GM23338 (cell line): ENCODE measurements at regions not wholly inside any gene's neighbourhood (a gene's known extent, or its start where the extent isn't known, plus 50 kb on each side); places are given as distances from the start of the nearest gene placed in this dataset.

ENCODE experiments used
- ATAC-seq: fragments of 200-7000 bp; cut with Tn5 transposase; 3 replicates; pipeline ENCODE4 v1.9.1; 2020
- DNase-seq: peaks from one replicate; pipeline ENCODE4 v3.0.0-alpha.2; 2015; ENCODE audit warnings: low spot score
- H2AFZ ChIP-seq: fragments of 200-600 bp; sonication (generic); 2 replicates; pipeline ENCODE4 v1.8.0; 2016; ENCODE audit warnings: antibody characterized with exemption, mild to moderate bottlenecking, moderate library complexity
- H3F3A ChIP-seq: fragments of 200-600 bp; sonication (generic); replicated peaks from 2 replicates; pipeline ENCODE4 v1.8.0; 2017; ENCODE audit warnings: antibody characterized with exemption, mixed run types, low read depth
- H3K27ac ChIP-seq: fragments of 200-600 bp; sonication (generic); 2 replicates; pipeline ENCODE4 v1.6.1; 2016; ENCODE audit warnings: low read depth
- H3K27me3 ChIP-seq: fragments of 200-600 bp; sonication (generic); 2 replicates; pipeline ENCODE4 v1.8.0; 2016; ENCODE audit warnings: mild to moderate bottlenecking, mixed run types, moderate library complexity; ENCODE audit not compliant: insufficient read depth
- H3K36me3 ChIP-seq: fragments of 200-600 bp; sonication (generic); 2 replicates; pipeline ENCODE4 v1.8.0; 2016; ENCODE audit warnings: mild to moderate bottlenecking; ENCODE audit not compliant: insufficient read depth
- H3K4me1 ChIP-seq: fragments of 200-600 bp; sonication (generic); 2 replicates; pipeline ENCODE4 v1.8.0; 2016; ENCODE audit warnings: mild to moderate bottlenecking, moderate library complexity; ENCODE audit not compliant: insufficient read depth
- H3K4me2 ChIP-seq: fragments of 200-600 bp; sonication (generic); 2 replicates; pipeline ENCODE4 v1.7.1; 2017; ENCODE audit warnings: mixed run types
- H3K4me3 ChIP-seq: fragments of 200-600 bp; sonication (generic); 2 replicates; pipeline ENCODE4 v1.6.1; 2016; ENCODE audit warnings: mixed run types
- H3K79me2 ChIP-seq: fragments of 200-600 bp; sonication (generic); replicated peaks from 2 replicates; pipeline ENCODE4 v1.8.0; 2017; ENCODE audit warnings: mild to moderate bottlenecking; ENCODE audit not compliant: insufficient read depth
- H3K9me2 ChIP-seq: fragments of 200-600 bp; sonication (generic); 2 replicates; pipeline ENCODE4 v1.8.0; 2017; ENCODE audit not compliant: insufficient read depth
- H4K20me1 ChIP-seq: fragments of 200-600 bp; sonication (generic); replicated peaks from 2 replicates; pipeline ENCODE4 v1.8.0; 2017; ENCODE audit warnings: mild to moderate bottlenecking; ENCODE audit not compliant: insufficient read depth
- H3K27ac Mint-ChIP-seq: 2 replicates; pipeline ENCODE4 v1.8.0; 2020; ENCODE audit warnings: inconsistent platforms, mild to moderate bottlenecking, moderate library complexity, mixed read lengths
- H3K27me3 Mint-ChIP-seq: 3 replicates; pipeline ENCODE4 v1.8.0; 2022; ENCODE audit warnings: low read depth, mild to moderate bottlenecking, moderate library complexity, mixed read lengths, inconsistent platforms; ENCODE audit not compliant: insufficient read depth, poor library complexity
- H3K36me3 Mint-ChIP-seq: 3 replicates; pipeline ENCODE4 v1.8.0; 2021; ENCODE audit warnings: low read depth, mild to moderate bottlenecking, inconsistent platforms, moderate library complexity, mixed read lengths
- H3K4me1 Mint-ChIP-seq: 3 replicates; pipeline ENCODE4 v1.8.0; 2020; ENCODE audit warnings: mild to moderate bottlenecking, inconsistent platforms, mixed read lengths
- H3K4me3 Mint-ChIP-seq: 3 replicates; pipeline ENCODE4 v1.8.0; 2021; ENCODE audit warnings: moderate library complexity, mild to moderate bottlenecking, inconsistent platforms, mixed read lengths
- H3K9me3 Mint-ChIP-seq: 3 replicates; pipeline ENCODE4 v1.8.0; 2020; ENCODE audit warnings: moderate library complexity, mild to moderate bottlenecking, inconsistent platforms, mixed read lengths
- CREB1 ChIP-seq: fragments of 250-450 bp; sonication (Bioruptor Pico); IDR thresholded peaks from 2 replicates; pipeline ENCODE4 v1.5.0; 2020; ENCODE audit warnings: low read depth, mild to moderate bottlenecking, moderate library complexity
- EZH2 ChIP-seq: fragments of 200-600 bp; sonication (generic); IDR thresholded peaks from one replicate; pipeline ENCODE4 v1.8.0; 2017; ENCODE audit warnings: antibody characterized with exemption, mild to moderate bottlenecking, low read depth; ENCODE audit not compliant: unreplicated experiment
- EZH2phosphoT487 ChIP-seq: fragments of 200-600 bp; sonication (generic); IDR thresholded peaks from one replicate; pipeline ENCODE4 v1.8.1; 2018; ENCODE audit warnings: antibody characterized with exemption; ENCODE audit not compliant: unreplicated experiment
- JUNB ChIP-seq: IDR thresholded peaks from one replicate; pipeline ENCODE4 v1.6.1; 2016; ENCODE audit warnings: antibody characterized with exemption; ENCODE audit not compliant: unreplicated experiment
- NANOG ChIP-seq: IDR thresholded peaks from 2 replicates; pipeline ENCODE4 v1.6.1; 2016; ENCODE audit warnings: antibody characterized with exemption, borderline replicate concordance
- POLR2AphosphoS5 ChIP-seq: IDR thresholded peaks from 2 replicates; pipeline ENCODE4 v1.6.1; 2016; ENCODE audit warnings: antibody characterized with exemption, low read depth
- STAT1 ChIP-seq: IDR thresholded peaks from one replicate; pipeline ENCODE4 v1.6.1; 2016; ENCODE audit warnings: antibody characterized with exemption; ENCODE audit not compliant: unreplicated experiment
- ZNF331 ChIP-seq: fragments of 250-450 bp; sonication (Bioruptor Pico); IDR thresholded peaks from 2 replicates; pipeline ENCODE4 v1.5.0; 2020; ENCODE audit warnings: low read depth, mild to moderate bottlenecking, moderate library complexity
- TF ChIP-seq, protein P1 (sequence below): IDR thresholded peaks from one replicate; pipeline ENCODE4 v1.6.1; 2018; ENCODE audit warnings: antibody characterized with exemption; ENCODE audit not compliant: unreplicated experiment
- TF ChIP-seq, protein P2 (sequence below): IDR thresholded peaks from 2 replicates; pipeline ENCODE4 v1.6.1; 2016; ENCODE audit warnings: antibody characterized with exemption
- TF ChIP-seq, protein P3 (sequence below), 2 experiments: fragments of 200-600 bp in 1 of 2; sonication (generic) in 1 of 2; conservative IDR thresholded peaks; 2 replicates each; pipeline versions ENCODE4 v1.5.1 to v1.6.1; 2016 to 2017; ENCODE audit warnings: antibody characterized with exemption in 2 of 2, low read depth in 2 of 2, mild to moderate bottlenecking in 2 of 2, moderate library complexity in 1 of 2

DNA sequence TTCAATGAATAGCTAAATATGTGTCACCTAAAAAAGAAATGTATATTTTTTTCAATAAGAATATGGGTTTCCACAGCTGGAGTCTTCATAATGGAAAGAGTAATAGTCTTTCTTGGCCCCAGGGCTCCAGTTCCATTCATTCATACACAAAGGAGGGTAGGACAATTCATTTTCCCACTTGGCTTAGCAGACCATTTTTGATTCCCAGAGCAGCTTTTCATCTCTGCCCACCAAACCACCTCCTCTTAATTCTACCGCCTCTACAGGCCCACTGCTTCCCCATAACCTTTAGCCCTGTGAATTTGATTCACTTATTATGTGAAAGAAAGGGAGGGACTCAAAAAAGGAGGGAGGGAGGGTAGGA lies 129.9 kb upstream of the PAK3 start:
- Mint-ChIP-seq H3K36me3 (no peaks in the 10 kb centered on the region; the same call in 2 of the 3 replicates), H3K4me1 (peaks cover 30% of the 10 kb centered on the region), H3K27ac (no peak overlapping the region), H3K9me3 (no peaks in the 10 kb centered on the region), H3K4me3 (no peak overlapping the region), H3K27me3 (peaks cover 2% of the 10 kb centered on the region)
- Histone ChIP-seq H3K9me2 (no peaks in the 10 kb centered on the region), H3K4me2 (no peak overlapping the region), H3K4me1 (peaks cover 19% of the 10 kb centered on the region; the same call in 1 of the 2 replicates), H2AFZ (no peak overlapping the region), H3K36me3 (no peaks in the 10 kb centered on the region), H3K27ac (no peak overlapping the region), H3F3A (no peaks in the 10 kb centered on the region), H3K4me3 (no peak overlapping the region), H4K20me1 (no peaks in the 10 kb centered on the region), H3K27me3 (no peaks in the 10 kb centered on the region), H3K79me2 (no peaks in the 10 kb centered on the region)
- ATAC-seq (no peak), DNase-seq (no peak)
- TF ChIP-seq, protein P1, sequence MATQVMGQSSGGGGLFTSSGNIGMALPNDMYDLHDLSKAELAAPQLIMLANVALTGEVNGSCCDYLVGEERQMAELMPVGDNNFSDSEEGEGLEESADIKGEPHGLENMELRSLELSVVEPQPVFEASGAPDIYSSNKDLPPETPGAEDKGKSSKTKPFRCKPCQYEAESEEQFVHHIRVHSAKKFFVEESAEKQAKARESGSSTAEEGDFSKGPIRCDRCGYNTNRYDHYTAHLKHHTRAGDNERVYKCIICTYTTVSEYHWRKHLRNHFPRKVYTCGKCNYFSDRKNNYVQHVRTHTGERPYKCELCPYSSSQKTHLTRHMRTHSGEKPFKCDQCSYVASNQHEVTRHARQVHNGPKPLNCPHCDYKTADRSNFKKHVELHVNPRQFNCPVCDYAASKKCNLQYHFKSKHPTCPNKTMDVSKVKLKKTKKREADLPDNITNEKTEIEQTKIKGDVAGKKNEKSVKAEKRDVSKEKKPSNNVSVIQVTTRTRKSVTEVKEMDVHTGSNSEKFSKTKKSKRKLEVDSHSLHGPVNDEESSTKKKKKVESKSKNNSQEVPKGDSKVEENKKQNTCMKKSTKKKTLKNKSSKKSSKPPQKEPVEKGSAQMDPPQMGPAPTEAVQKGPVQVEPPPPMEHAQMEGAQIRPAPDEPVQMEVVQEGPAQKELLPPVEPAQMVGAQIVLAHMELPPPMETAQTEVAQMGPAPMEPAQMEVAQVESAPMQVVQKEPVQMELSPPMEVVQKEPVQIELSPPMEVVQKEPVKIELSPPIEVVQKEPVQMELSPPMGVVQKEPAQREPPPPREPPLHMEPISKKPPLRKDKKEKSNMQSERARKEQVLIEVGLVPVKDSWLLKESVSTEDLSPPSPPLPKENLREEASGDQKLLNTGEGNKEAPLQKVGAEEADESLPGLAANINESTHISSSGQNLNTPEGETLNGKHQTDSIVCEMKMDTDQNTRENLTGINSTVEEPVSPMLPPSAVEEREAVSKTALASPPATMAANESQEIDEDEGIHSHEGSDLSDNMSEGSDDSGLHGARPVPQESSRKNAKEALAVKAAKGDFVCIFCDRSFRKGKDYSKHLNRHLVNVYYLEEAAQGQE = no peak
- TF ChIP-seq EZH2 (no peak), NANOG (no peak), CREB1 (CRISPR knock-in tag) (no peak), EZH2phosphoT487 (no peak), ZNF331 (CRISPR knock-in tag) (no peak), STAT1 (no peak), POLR2AphosphoS5 (no peak), JUNB (no peak)
- TF ChIP-seq, protein P2, sequence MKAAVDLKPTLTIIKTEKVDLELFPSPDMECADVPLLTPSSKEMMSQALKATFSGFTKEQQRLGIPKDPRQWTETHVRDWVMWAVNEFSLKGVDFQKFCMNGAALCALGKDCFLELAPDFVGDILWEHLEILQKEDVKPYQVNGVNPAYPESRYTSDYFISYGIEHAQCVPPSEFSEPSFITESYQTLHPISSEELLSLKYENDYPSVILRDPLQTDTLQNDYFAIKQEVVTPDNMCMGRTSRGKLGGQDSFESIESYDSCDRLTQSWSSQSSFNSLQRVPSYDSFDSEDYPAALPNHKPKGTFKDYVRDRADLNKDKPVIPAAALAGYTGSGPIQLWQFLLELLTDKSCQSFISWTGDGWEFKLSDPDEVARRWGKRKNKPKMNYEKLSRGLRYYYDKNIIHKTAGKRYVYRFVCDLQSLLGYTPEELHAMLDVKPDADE = no peak
- TF ChIP-seq, protein P3, sequence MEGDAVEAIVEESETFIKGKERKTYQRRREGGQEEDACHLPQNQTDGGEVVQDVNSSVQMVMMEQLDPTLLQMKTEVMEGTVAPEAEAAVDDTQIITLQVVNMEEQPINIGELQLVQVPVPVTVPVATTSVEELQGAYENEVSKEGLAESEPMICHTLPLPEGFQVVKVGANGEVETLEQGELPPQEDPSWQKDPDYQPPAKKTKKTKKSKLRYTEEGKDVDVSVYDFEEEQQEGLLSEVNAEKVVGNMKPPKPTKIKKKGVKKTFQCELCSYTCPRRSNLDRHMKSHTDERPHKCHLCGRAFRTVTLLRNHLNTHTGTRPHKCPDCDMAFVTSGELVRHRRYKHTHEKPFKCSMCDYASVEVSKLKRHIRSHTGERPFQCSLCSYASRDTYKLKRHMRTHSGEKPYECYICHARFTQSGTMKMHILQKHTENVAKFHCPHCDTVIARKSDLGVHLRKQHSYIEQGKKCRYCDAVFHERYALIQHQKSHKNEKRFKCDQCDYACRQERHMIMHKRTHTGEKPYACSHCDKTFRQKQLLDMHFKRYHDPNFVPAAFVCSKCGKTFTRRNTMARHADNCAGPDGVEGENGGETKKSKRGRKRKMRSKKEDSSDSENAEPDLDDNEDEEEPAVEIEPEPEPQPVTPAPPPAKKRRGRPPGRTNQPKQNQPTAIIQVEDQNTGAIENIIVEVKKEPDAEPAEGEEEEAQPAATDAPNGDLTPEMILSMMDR (conservative IDR thresholded peaks at IDR 0.05; ENCODE audit: low read depth in 2 of 2) = no peak
